HG02798 (cell line): ENCODE measurements at regions not wholly inside any gene's neighbourhood (a gene's known extent, or its start where the extent isn't known, plus 50 kb on each side); places are given as distances from the start of the nearest gene placed in this dataset.
"Not testable (repeated sequence)": the region's sequence is repeated elsewhere in the genome, so short reads cannot be mapped to it uniquely, and the experiment has no call there.

Source experiments
- ATAC-seq: cut with Tn5 transposase; IDR thresholded peaks from one replicate; pipeline ENCODE4 v1.9.1; 2021; ENCODE audit warnings: mild to moderate bottlenecking; ENCODE audit not compliant: unreplicated experiment, poor library complexity

- ATAC-seq = no peak
These were observed 487.9 kb downstream of the RFPL4B start for GRCh38 chr6:112835078-112835477.

- ATAC-seq = no peak
These were observed 492.4 kb downstream of the RFPL4B start for GRCh38 chr6:112839525-112839961.

- peak; percentile 53 for ATAC-seq
These were observed 494.6 kb downstream of the RFPL4B start for GRCh38 chr6:112841553-112842329.

- peak; percentile 27 for ATAC-seq
These were observed 495.2 kb downstream of the RFPL4B start for GRCh38 chr6:112842330-112842685.

- no peak for ATAC-seq
These were observed 499.6 kb downstream of the RFPL4B start for GRCh38 chr6:112846681-112847080.

- no peak for ATAC-seq
These were observed 504.0 kb downstream of the RFPL4B start for GRCh38 chr6:112851146-112851545.

- no peak for ATAC-seq
These were observed 506.0 kb downstream of the RFPL4B start for GRCh38 chr6:112853162-112853561.

GRCh38 chr6:112863753-112864152 is 516.6 kb downstream of the RFPL4B start:
- no peak for ATAC-seq

GRCh38 chr6:112865131-112865530 is 518.0 kb downstream of the RFPL4B start:
- no peak for ATAC-seq

- no peak for ATAC-seq
These were observed 527.8 kb downstream of the RFPL4B start for GRCh38 chr6:112874881-112875280.

- ATAC-seq = no peak
These were observed 530.3 kb downstream of the RFPL4B start for GRCh38 chr6:112877134-112878100.

GRCh38 chr6:112879920-112880413 is 532.8 kb downstream of the RFPL4B start:
- peak; percentile 69 for ATAC-seq

GRCh38 chr6:112881027-112881426 is 533.9 kb downstream of the RFPL4B start:
- ATAC-seq = no peak

GRCh38 chr6:112881828-112882780 is 535.0 kb downstream of the RFPL4B start:
- ATAC-seq = no peak

- ATAC-seq = no peak
These were observed 536.0 kb downstream of the RFPL4B start for GRCh38 chr6:112883095-112883494.

GRCh38 chr6:112886415-112886814 is 539.3 kb downstream of the RFPL4B start:
- ATAC-seq = no peak

GRCh38 chr6:112887424-112887823 is 540.3 kb downstream of the RFPL4B start:
- not testable (repeated sequence) for ATAC-seq

GRCh38 chr6:112899541-112899940 is 552.4 kb downstream of the RFPL4B start:
- ATAC-seq = no peak

- ATAC-seq = no peak
These were observed 556.2 kb downstream of the RFPL4B start for GRCh38 chr6:112903361-112903760.

- no peak for ATAC-seq
These were observed 559.6 kb downstream of the RFPL4B start for GRCh38 chr6:112906726-112907125.
